GM12864 (cell line): ENCODE measurements at regions not wholly inside any gene's neighbourhood (a gene's known extent, or its start where the extent isn't known, plus 50 kb on each side); places are given as distances from the start of the nearest gene placed in this dataset.
A peak's percentile ranks its signal among the peaks of the same experiment; 100 is the strongest.

Experiments used
- DNase-seq: peaks from one replicate; pipeline ENCODE4 v3.0.0-alpha.2; 2011; ENCODE audit warnings: low read depth
- H3K4me3 ChIP-seq: 2 replicates; pipeline ENCODE4 v1.5.1; 2011; ENCODE audit warnings: mild to moderate bottlenecking, low read depth, low read length, control low read depth
- TF ChIP-seq, protein P1 (sequence below): IDR thresholded peaks from 2 replicates; pipeline ENCODE4 v1.5.1; 2011; ENCODE audit warnings: low read depth, mild to moderate bottlenecking, moderate library complexity, low read length, control low read depth, inconsistent platforms; ENCODE audit errors: missing control alignments

- TF ChIP-seq, protein P1, sequence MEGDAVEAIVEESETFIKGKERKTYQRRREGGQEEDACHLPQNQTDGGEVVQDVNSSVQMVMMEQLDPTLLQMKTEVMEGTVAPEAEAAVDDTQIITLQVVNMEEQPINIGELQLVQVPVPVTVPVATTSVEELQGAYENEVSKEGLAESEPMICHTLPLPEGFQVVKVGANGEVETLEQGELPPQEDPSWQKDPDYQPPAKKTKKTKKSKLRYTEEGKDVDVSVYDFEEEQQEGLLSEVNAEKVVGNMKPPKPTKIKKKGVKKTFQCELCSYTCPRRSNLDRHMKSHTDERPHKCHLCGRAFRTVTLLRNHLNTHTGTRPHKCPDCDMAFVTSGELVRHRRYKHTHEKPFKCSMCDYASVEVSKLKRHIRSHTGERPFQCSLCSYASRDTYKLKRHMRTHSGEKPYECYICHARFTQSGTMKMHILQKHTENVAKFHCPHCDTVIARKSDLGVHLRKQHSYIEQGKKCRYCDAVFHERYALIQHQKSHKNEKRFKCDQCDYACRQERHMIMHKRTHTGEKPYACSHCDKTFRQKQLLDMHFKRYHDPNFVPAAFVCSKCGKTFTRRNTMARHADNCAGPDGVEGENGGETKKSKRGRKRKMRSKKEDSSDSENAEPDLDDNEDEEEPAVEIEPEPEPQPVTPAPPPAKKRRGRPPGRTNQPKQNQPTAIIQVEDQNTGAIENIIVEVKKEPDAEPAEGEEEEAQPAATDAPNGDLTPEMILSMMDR, result no peak
- DNase-seq, result no peak
- peak overlapping the region; percentile 38 for H3K4me3 ChIP-seq
Measured at GRCh38 chr14:49972131-49972671, 79.3 kb downstream of the ARF6 start.

- peak overlapping the region; percentile 27 for H3K4me3 ChIP-seq
- no peak for DNase-seq
- TF ChIP-seq, protein P1, result no peak
Measured at GRCh38 chr14:49972823-49973222, 79.9 kb downstream of the ARF6 start.

DNA sequence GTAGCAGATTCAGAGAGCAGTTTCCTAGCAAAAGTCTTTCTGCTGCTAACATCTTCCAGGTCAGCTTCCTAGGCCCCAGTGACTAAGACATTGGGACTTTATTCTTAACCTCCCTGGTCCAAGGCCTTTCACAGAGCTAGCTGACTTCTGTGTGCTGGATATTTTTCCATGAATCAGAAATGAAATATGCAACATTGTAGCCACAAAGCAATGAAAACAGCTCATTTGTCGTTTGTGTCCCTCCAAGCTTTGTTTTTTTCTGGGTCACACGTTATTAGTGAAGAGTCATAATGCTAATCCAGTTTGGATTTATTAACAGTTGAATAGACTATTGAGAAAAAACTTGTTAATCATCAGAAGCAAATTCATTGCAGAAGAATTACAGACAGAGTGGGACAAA is 82.4 kb downstream of the ARF6 start:
- DNase-seq, result no peak
- TF ChIP-seq, protein P1, result no peak
- no peak overlapping the region for H3K4me3 ChIP-seq

DNA sequence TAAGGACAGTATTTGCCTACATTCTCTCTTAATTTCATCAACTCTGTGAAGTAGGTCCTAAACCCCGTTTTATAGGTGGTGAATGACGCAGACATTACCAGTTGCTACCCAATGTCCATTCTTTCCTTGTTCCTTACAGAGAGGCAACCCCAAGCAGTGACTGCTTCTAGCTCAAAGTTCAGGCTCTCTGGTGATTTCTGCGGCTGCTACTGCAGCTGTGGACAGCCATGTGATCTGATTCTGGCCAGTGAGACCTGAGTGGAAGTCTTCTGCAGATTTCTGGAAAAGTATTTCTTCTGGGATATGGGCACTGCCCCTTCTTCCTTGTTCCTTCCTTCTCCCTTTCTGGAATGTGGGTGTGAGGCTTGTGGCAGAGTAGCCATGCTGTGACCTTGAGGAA is 82.9 kb downstream of the ARF6 start:
- DNase-seq, result no peak
- no peak overlapping the region for H3K4me3 ChIP-seq

DNA sequence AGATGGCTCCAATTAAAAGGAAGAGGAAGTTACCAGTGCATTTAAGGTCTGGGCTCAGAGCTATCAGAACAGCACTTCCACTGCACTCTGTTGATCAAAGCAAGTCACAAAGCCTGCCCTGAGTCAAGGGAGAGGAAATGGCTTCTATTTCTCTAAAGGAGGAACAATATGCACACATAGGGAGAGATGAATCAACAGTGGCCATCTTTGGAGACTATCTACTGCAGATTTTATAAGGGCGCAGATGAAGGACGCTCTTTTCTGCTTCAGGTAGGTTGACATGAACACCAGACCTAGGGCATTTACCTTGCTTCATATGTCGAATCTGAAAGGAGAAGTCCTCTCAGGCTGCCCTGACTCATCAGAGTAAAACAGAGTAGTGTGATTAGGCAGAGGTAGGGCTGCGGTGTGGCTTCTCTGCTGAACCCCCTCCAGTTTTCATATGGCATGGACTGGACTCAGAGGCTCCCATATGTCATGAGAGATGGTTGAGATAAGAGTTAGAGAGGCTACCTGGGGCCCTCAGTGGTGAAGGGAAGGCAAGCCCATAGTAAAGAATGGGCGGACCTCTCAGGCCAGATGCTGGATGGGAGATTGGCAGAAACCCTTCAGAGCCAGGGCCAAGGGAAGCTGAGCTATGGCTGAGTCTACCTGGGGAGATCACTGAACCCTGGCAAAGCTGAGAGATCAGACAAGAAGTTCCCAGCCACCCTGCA is 84.4 kb downstream of the ARF6 start:
- peak; percentile 54 for DNase-seq
- H3K4me3 ChIP-seq, result no peak overlapping the region
- TF ChIP-seq, protein P1, result no peak

More for the DNA sequence above, 82.9 kb downstream of the ARF6 start:
- TF ChIP-seq, protein P1, result no peak

- TF ChIP-seq, protein P1, result no peak
- no peak overlapping the region for H3K4me3 ChIP-seq
- no peak for DNase-seq
Measured at GRCh38 chr14:49980027-49980426, 87.1 kb downstream of the ARF6 start.

- TF ChIP-seq, protein P1, result no peak
- DNase-seq, result no peak
- no peak overlapping the region for H3K4me3 ChIP-seq
Measured at GRCh38 chr14:49982082-49982481, 89.2 kb downstream of the ARF6 start.
